Keratinocyte (primary cell): ENCODE measurements at regions not wholly inside any gene's neighbourhood (a gene's known extent, or its start where the extent isn't known, plus 50 kb on each side); places are given as distances from the start of the nearest gene placed in this dataset.

Experiments
- EZH2 ChIP-seq: IDR thresholded peaks from one replicate; pipeline ENCODE4 v1.6.1; 2012; ENCODE audit warnings: inconsistent platforms, mild to moderate bottlenecking, low read length, moderate library complexity
- TF ChIP-seq, protein P1 (sequence below), 3 experiments: IDR thresholded peaks in 1 of 3; conservative IDR thresholded peaks in 1 of 3; optimal IDR thresholded peaks in 1 of 3; 2 replicates in 2 of 3; 3 replicates in 1 of 3; pipeline versions ENCODE3 to v1.5.1; 2011; ENCODE audit warnings: low read length in 3 of 3, mild to moderate bottlenecking in 3 of 3, moderate library complexity in 2 of 3, control low read depth in 1 of 3, inconsistent platforms in 1 of 3; ENCODE audit not compliant: insufficient read depth in 2 of 3; ENCODE audit errors: extremely low read depth in 1 of 3

DNA sequence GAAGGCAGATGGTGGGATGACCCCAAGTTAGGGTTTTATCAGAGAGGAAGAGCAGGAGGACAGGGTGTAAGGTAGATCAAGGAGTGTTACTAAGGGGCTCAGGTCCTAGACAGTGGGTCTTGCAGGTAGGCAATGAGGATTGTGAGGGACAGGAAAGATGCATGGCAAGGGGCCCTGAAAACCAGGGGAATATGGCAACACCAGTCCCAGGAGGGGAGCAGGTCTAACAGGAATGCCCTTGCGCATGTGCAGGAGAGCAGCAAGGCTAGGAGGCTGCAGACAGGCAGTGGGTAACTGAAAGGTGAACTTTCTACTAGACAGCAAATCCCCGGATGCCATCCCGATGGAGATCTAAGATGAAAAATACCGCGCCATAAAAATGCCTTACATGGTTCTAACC, 211.3 kb downstream of the ALG10 start:
- TF ChIP-seq, protein P1, sequence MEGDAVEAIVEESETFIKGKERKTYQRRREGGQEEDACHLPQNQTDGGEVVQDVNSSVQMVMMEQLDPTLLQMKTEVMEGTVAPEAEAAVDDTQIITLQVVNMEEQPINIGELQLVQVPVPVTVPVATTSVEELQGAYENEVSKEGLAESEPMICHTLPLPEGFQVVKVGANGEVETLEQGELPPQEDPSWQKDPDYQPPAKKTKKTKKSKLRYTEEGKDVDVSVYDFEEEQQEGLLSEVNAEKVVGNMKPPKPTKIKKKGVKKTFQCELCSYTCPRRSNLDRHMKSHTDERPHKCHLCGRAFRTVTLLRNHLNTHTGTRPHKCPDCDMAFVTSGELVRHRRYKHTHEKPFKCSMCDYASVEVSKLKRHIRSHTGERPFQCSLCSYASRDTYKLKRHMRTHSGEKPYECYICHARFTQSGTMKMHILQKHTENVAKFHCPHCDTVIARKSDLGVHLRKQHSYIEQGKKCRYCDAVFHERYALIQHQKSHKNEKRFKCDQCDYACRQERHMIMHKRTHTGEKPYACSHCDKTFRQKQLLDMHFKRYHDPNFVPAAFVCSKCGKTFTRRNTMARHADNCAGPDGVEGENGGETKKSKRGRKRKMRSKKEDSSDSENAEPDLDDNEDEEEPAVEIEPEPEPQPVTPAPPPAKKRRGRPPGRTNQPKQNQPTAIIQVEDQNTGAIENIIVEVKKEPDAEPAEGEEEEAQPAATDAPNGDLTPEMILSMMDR (optimal IDR thresholded peaks at IDR 0.05 in 1 of 3, IDR thresholded peaks at IDR 0.05 in 1 of 3, conservative IDR thresholded peaks at IDR 0.05 in 1 of 3; ENCODE audit: extremely low read depth in 1 of 3, insufficient read depth in 2 of 3, low read length in 3 of 3): no peak
- TF ChIP-seq EZH2: no peak
